Thyroid gland (tissue), 4 donors: ENCODE measurements at regions not wholly inside any gene's neighbourhood (a gene's known extent, or its start where the extent isn't known, plus 50 kb on each side); places are given as distances from the start of the nearest gene placed in this dataset.

Experiments used
- DNase-seq, 2 donors: peaks; one replicate each; pipeline ENCODE4 v3.0.0-alpha.2; 2019
- H3K27ac ChIP-seq, 3 donors: fragments of 200-600 bp; sonication (generic); 1 replicate in 2 of 3; 2 replicates in 1 of 3; pipeline ENCODE4 v1.5.1; 2016 to 2019; ENCODE audit warnings: mild to moderate bottlenecking in 1 of 3, moderate library complexity in 1 of 3
- H3K27me3 ChIP-seq: fragments of 200-600 bp; sonication (generic); one replicate; pipeline ENCODE4 v1.5.1; 2019
- H3K36me3 ChIP-seq, 2 donors: fragments of 200-600 bp; sonication (generic); one replicate each; pipeline ENCODE4 v1.5.1; 2016 to 2019
- H3K4me1 ChIP-seq, 2 donors: fragments of 200-600 bp; sonication (generic); one replicate each; pipeline ENCODE4 v1.5.1; 2017 to 2019
- H3K4me3 ChIP-seq, 3 donors: fragments of 200-600 bp; sonication (generic); replicated peaks in 1 of 3; 1 replicate in 2 of 3; 2 replicates in 1 of 3; pipeline ENCODE4 v1.5.1; 2016; ENCODE audit warnings: mild to moderate bottlenecking in 1 of 3
- H3K9me3 ChIP-seq: fragments of 200-600 bp; sonication (generic); one replicate; pipeline ENCODE4 v1.5.1; 2017
- POLR2A ChIP-seq, 2 donors: fragments of 450-650 bp; IDR thresholded peaks; one replicate each; pipeline ENCODE4 v1.6.1; 2017; ENCODE audit warnings: antibody characterized with exemption in 2 of 2, mild to moderate bottlenecking in 2 of 2, moderate library complexity in 1 of 2
- WGBS, 2 donors: methylation state at CpG; one replicate each; pipeline ENCODE4 v1.1.5; 2017; 5-methylcytosine and 5-hydroxymethylcytosine counted together
- intact Hi-C: fragments of 100-400 bp; cut with DNase I; formaldehyde crosslinking; loops from one replicate; pipeline ENCODE4 v1.15.1; 2023
- TF ChIP-seq, protein P1 (sequence below), 6 experiments: fragments of 200-600 bp in 3 of 6; fragments of 450-650 bp in 3 of 6; sonication (generic) in 3 of 6; IDR thresholded peaks; one replicate each; pipeline ENCODE4 v1.5.1; 2016 to 2019; ENCODE audit warnings: antibody characterized with exemption in 6 of 6, mild to moderate bottlenecking in 2 of 6, inconsistent platforms in 1 of 6, moderate library complexity in 1 of 6

DNA sequence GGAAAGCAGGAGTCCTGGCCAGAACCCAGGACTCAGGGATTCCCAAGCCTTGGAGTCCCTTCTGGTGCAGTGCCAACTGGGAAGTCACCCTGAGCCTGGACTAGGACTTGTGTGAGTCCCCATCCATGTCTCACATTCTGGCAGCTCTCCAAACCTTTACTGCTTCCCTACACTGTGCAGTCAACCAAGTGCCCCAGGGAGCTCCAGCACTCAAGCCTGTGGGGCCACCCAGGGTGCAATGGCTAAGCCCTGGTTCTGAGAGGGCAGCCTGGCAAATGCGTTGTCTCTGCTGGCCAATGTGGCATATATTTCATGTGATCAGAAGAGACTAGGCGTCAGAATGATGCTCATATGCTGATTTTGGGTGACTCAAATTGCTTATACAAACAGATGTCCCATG lies 223.4 kb downstream of the SP3 start:
- Histone ChIP-seq H3K36me3 (no peaks in the 10 kb centered on the region), H3K4me3 (no peak overlapping the region), H3K9me3 (no peaks in the 10 kb centered on the region), H3K27ac (peak overlapping the region in 1 of 3 donors; percentile 10), H3K27me3 (no peaks in the 10 kb centered on the region), H3K4me1 (peaks cover 15 to 18% of the 10 kb centered on the region in 2 donors)
- no peak for TF ChIP-seq POLR2A (IDR thresholded peaks at IDR 0.05)
- TF ChIP-seq, protein P1, sequence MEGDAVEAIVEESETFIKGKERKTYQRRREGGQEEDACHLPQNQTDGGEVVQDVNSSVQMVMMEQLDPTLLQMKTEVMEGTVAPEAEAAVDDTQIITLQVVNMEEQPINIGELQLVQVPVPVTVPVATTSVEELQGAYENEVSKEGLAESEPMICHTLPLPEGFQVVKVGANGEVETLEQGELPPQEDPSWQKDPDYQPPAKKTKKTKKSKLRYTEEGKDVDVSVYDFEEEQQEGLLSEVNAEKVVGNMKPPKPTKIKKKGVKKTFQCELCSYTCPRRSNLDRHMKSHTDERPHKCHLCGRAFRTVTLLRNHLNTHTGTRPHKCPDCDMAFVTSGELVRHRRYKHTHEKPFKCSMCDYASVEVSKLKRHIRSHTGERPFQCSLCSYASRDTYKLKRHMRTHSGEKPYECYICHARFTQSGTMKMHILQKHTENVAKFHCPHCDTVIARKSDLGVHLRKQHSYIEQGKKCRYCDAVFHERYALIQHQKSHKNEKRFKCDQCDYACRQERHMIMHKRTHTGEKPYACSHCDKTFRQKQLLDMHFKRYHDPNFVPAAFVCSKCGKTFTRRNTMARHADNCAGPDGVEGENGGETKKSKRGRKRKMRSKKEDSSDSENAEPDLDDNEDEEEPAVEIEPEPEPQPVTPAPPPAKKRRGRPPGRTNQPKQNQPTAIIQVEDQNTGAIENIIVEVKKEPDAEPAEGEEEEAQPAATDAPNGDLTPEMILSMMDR (IDR thresholded peaks at IDR 0.05), result no peak
- peak; percentile 88 to 91 for DNase-seq
- WGBS, 2 donors, result 6 to 24% methylated on average over 2 of the region's 2 CpGs
- intact Hi-C loops, result no loop called here

DNA sequence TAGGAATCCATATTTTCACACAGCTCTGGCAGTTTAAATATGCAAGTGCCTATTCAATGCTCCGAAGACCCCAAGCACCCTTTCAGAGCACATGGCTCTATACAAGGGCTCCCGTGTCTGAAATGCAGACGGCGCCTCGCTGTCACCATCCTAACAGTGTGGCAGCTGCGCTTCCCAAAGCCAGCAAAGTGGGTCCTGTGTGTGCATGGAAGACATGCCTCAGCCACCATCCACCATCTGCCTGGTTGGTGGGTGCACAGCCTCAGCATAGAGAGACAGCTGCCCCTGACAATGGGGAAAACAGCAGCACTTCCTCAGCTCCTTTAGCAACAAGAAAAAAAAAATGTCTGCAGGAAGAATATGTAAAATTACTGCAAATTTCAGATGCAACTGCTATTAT lies 218.1 kb downstream of the SP3 start:
- WGBS, 2 donors, result 90 to 93% methylated on average over 6 of the region's 6 CpGs
- no peak overlapping the region for H3K4me3 ChIP-seq
- intact Hi-C loops, result no loop called here
- peaks cover 16 to 20% of the 10 kb centered on the region in 2 donors for H3K4me1 ChIP-seq
- no peak overlapping the region for H3K27ac ChIP-seq
- TF ChIP-seq, protein P1 (IDR thresholded peaks at IDR 0.05), result no peak
- no peak for TF ChIP-seq POLR2A (IDR thresholded peaks at IDR 0.05)
- H3K27me3 ChIP-seq, result no peaks in the 10 kb centered on the region
- no peaks in the 10 kb centered on the region for H3K9me3 ChIP-seq
- DNase-seq, result no peak
- H3K36me3 ChIP-seq, result no peaks in the 10 kb centered on the region

DNA sequence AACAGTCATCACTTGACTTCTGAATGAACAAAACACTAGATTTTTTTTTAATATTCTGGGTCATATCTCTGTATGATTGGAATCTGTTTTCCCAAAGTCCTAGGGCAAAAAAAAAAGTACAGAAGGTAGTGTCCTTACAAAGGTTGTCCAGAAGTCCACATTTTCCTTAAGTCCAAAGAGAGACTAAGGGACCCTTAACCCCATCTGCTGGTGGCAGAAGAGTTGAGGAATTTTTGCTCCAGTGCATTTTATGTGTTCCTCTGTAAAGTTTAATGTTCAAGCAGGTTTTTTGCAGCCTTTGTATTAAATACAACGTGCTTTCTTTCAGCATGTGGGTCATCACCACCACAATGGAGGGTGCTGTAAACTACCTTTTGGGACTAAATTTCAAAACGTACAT lies 215.9 kb downstream of the SP3 start:
- Histone ChIP-seq H3K9me3 (no peaks in the 10 kb centered on the region), H3K27me3 (no peaks in the 10 kb centered on the region), H3K27ac (no peak overlapping the region), H3K4me1 (peaks cover 8 to 10% of the 10 kb centered on the region in 2 donors), H3K4me3 (no peak overlapping the region), H3K36me3 (no peaks in the 10 kb centered on the region)
- TF ChIP-seq, protein P1 (IDR thresholded peaks at IDR 0.05), result peak in 3 of 6 experiments; percentile 12 to 36 (median 20)
- no peak for TF ChIP-seq POLR2A (IDR thresholded peaks at IDR 0.05)
- WGBS, 2 donors, result 37 to 42% methylated on average over 2 of the region's 2 CpGs
- intact Hi-C loops, result no loop called here
- DNase-seq, result no peak

DNA sequence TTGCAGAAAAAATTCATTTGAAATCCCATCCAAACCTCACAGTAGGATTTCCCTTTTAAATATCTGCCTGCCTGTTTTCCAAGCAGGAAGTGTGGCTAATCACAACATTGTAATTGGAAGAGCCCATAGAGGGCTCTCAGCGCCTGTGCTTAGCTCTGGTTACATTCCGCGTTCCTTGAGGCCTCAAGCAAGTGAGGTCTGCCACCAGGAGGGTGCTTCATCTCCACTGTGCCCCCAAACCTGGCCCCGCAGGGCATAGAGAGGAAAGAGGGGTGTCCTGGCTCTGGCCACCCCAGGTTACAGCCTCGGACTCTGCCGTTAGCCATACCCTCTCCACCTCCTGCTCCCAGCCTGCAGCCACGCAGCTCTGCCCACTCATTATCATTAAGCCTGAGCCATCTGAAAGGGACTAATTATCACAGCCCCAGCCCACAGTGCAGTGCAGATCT lies 214.8 kb downstream of the SP3 start:
- Histone ChIP-seq H3K36me3 (no peaks in the 10 kb centered on the region), H3K4me3 (no peak overlapping the region), H3K9me3 (no peaks in the 10 kb centered on the region), H3K4me1 (peaks cover 8 to 20% of the 10 kb centered on the region in 2 donors), H3K27me3 (no peaks in the 10 kb centered on the region), H3K27ac (no peak overlapping the region)
- TF ChIP-seq POLR2A (IDR thresholded peaks at IDR 0.05), result no peak
- TF ChIP-seq, protein P1 (IDR thresholded peaks at IDR 0.05), result peak in 3 of 6 experiments; percentile 38 to 42 (median 41)
- peak; percentile 51 to 63 for DNase-seq
- intact Hi-C loops, result no loop called here
- 23 to 26% methylated on average over 4 to 6 of the region's 7 CpGs for WGBS, 2 donors

DNA sequence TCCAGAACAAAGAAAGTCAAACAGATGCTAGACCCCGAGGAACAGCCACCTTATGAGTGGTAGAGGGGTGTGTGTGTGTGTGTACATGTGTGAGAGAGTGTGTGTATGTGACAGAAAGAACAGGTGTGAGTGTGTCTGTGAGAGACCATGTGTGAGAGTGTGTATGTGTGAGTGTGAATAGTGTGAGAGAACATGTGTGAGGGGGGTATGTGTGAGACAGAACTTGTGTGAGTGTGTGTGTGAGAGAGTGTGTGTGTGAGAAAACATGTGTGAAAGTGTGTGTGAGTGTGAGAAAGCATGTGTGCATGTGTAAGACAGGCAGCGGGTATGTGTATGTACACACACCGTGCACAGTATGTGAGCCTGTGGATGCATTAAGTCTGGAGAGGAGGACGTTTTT lies 214.3 kb downstream of the SP3 start:
- H3K4me3 ChIP-seq, result no peak overlapping the region
- 78 to 82% methylated on average over 4 of the region's 4 CpGs for WGBS, 2 donors
- peaks cover 8 to 20% of the 10 kb centered on the region in 2 donors for H3K4me1 ChIP-seq
- intact Hi-C loops, result no loop called here
- H3K27me3 ChIP-seq, result no peaks in the 10 kb centered on the region
- no peaks in the 10 kb centered on the region for H3K36me3 ChIP-seq
- no peak overlapping the region for H3K27ac ChIP-seq
- no peaks in the 10 kb centered on the region for H3K9me3 ChIP-seq
- DNase-seq, result no peak
- no peak for TF ChIP-seq POLR2A (IDR thresholded peaks at IDR 0.05)
- TF ChIP-seq, protein P1 (IDR thresholded peaks at IDR 0.05), result no peak
